Activated CD4-positive, alpha-beta T cell treated with anti-CD3 and anti-CD28 coated beads, Interleukin-2, amount 10 ng/mL, durations not matched to agents 24 days and 14 days (primary cell): ENCODE measurements at regions not wholly inside any gene's neighbourhood (a gene's known extent, or its start where the extent isn't known, plus 50 kb on each side); places are given as distances from the start of the nearest gene placed in this dataset.

ENCODE experiments used
- DNase-seq: peaks from one replicate; pipeline ENCODE4 v3.0.0; 2022
- H3K27ac Mint-ChIP-seq: one replicate; pipeline ENCODE4 v1.8.0; 2022; ENCODE audit warnings: mild to moderate bottlenecking, mixed read lengths
- H3K27me3 Mint-ChIP-seq: one replicate; pipeline ENCODE4 v1.8.0; 2022; ENCODE audit warnings: mixed read lengths
- H3K36me3 Mint-ChIP-seq: one replicate; pipeline ENCODE4 v1.8.0; 2022; ENCODE audit warnings: low read depth, mild to moderate bottlenecking, mixed read lengths
- H3K4me1 Mint-ChIP-seq: one replicate; pipeline ENCODE4 v1.8.0; 2021; ENCODE audit warnings: mixed read lengths
- H3K4me3 Mint-ChIP-seq: one replicate; pipeline ENCODE4 v1.8.0; 2022; ENCODE audit warnings: mild to moderate bottlenecking, moderate library complexity, mixed read lengths
- H3K9me3 Mint-ChIP-seq: one replicate; pipeline ENCODE4 v1.8.0; 2021; ENCODE audit warnings: mixed read lengths
- intact Hi-C: fragments of 100-400 bp; cut with micrococcal nuclease; formaldehyde crosslinking; loops from one replicate; pipeline ENCODE4 v1.15.1; 2023

- intact Hi-C loops = no loop called here
- Mint-ChIP-seq H3K27me3 (peaks cover 3% of the 10 kb centered on the region), H3K36me3 (no peaks in the 10 kb centered on the region), H3K27ac (no peak overlapping the region), H3K9me3 (no peaks in the 10 kb centered on the region), H3K4me1 (peaks cover 2% of the 10 kb centered on the region), H3K4me3 (no peak overlapping the region)
- no peak for DNase-seq
These were observed 85.7 kb downstream of the HS1BP3 start for GRCh38 chr2:20565101-20565622.

GRCh38 chr2:20565623-20566236, 85.2 kb downstream of the HS1BP3 start:
- Mint-ChIP-seq H3K27ac (no peak overlapping the region), H3K9me3 (no peaks in the 10 kb centered on the region), H3K27me3 (peaks cover 3% of the 10 kb centered on the region), H3K36me3 (no peaks in the 10 kb centered on the region), H3K4me1 (peaks cover 2% of the 10 kb centered on the region), H3K4me3 (no peak overlapping the region)
- intact Hi-C loops = no loop called here
- no peak for DNase-seq

GRCh38 chr2:20566331-20566730, 84.6 kb downstream of the HS1BP3 start:
- H3K27me3 Mint-ChIP-seq = peaks cover 3% of the 10 kb centered on the region
- no peak overlapping the region for H3K27ac Mint-ChIP-seq
- no peaks in the 10 kb centered on the region for H3K36me3 Mint-ChIP-seq
- H3K9me3 Mint-ChIP-seq = no peaks in the 10 kb centered on the region
- no peak for DNase-seq
- H3K4me1 Mint-ChIP-seq = peaks cover 2% of the 10 kb centered on the region
- H3K4me3 Mint-ChIP-seq = no peak overlapping the region
- intact Hi-C loops = no loop called here

- DNase-seq = no peak
- peaks cover 3% of the 10 kb centered on the region for H3K27me3 Mint-ChIP-seq
- no peaks in the 10 kb centered on the region for H3K9me3 Mint-ChIP-seq
- no peak overlapping the region for H3K4me3 Mint-ChIP-seq
- H3K27ac Mint-ChIP-seq = no peak overlapping the region
- peaks cover 7% of the 10 kb centered on the region for H3K4me1 Mint-ChIP-seq
- intact Hi-C loops = no loop called here
- no peaks in the 10 kb centered on the region for H3K36me3 Mint-ChIP-seq
These were observed 83.6 kb downstream of the HS1BP3 start for GRCh38 chr2:20567159-20567925.
